ENCODE measurements at regions not wholly inside any gene's neighbourhood (a gene's known extent, or its start where the extent isn't known, plus 50 kb on each side); places are given as distances from the start of the nearest gene placed in this dataset.
"Not testable (repeated sequence)": the region's sequence is repeated elsewhere in the genome, so short reads cannot be mapped to it uniquely, and the experiment has no call there.

- Histone ChIP-seq H3K4me1 (ENCODE audit: control insufficient read depth, low read depth, low read length) (peaks cover 9% of the 10 kb centered on the region), H3K27me3 (ENCODE audit: control insufficient read depth, insufficient read depth, low read length) (no peaks in the 10 kb centered on the region), H3K27ac (ENCODE audit: low read length) (no peak overlapping the region), H3K4me3 (ENCODE audit: low read length) (no peak overlapping the region), H3K36me3 (ENCODE audit: control insufficient read depth, low read depth, low read length) (no peaks in the 10 kb centered on the region), H3K9ac (ENCODE audit: low read length) (no peak overlapping the region), H3K9me3 (ENCODE audit: control insufficient read depth, low read depth, low read length) (no peaks in the 10 kb centered on the region)
These were observed 138.4 kb downstream of the ELOVL4 start for GRCh38 chr6:79808921-79809320.

GRCh38 chr6:79806661-79807060 lies 140.7 kb downstream of the ELOVL4 start:
- H3K9me3 ChIP-seq (ENCODE audit: control insufficient read depth, low read depth, low read length); H3K4me3 ChIP-seq (ENCODE audit: low read length); H3K27ac ChIP-seq (ENCODE audit: low read length); H3K4me1 ChIP-seq (ENCODE audit: control insufficient read depth, low read depth, low read length); H3K27me3 ChIP-seq (ENCODE audit: control insufficient read depth, insufficient read depth, low read length); H3K36me3 ChIP-seq (ENCODE audit: control insufficient read depth, low read depth, low read length); H3K9ac ChIP-seq (ENCODE audit: low read length): not testable (repeated sequence)

GRCh38 chr6:79804732-79805131 lies 142.6 kb downstream of the ELOVL4 start:
- Histone ChIP-seq H3K4me1 (ENCODE audit: control insufficient read depth, low read depth, low read length) (peaks cover 1% of the 10 kb centered on the region), H3K36me3 (ENCODE audit: control insufficient read depth, low read depth, low read length) (no peaks in the 10 kb centered on the region), H3K9ac (ENCODE audit: low read length) (no peak overlapping the region), H3K27ac (ENCODE audit: low read length) (no peak overlapping the region), H3K27me3 (ENCODE audit: control insufficient read depth, insufficient read depth, low read length) (no peaks in the 10 kb centered on the region), H3K9me3 (ENCODE audit: control insufficient read depth, low read depth, low read length) (no peaks in the 10 kb centered on the region), H3K4me3 (ENCODE audit: low read length) (no peak overlapping the region)

GRCh38 chr6:79803917-79804316 lies 143.4 kb downstream of the ELOVL4 start:
- Histone ChIP-seq H3K27ac (ENCODE audit: low read length) (no peak overlapping the region), H3K36me3 (ENCODE audit: control insufficient read depth, low read depth, low read length) (no peaks in the 10 kb centered on the region), H3K4me1 (ENCODE audit: control insufficient read depth, low read depth, low read length) (no peaks in the 10 kb centered on the region), H3K9me3 (ENCODE audit: control insufficient read depth, low read depth, low read length) (no peaks in the 10 kb centered on the region), H3K27me3 (ENCODE audit: control insufficient read depth, insufficient read depth, low read length) (no peaks in the 10 kb centered on the region), H3K9ac (ENCODE audit: low read length) (no peak overlapping the region), H3K4me3 (ENCODE audit: low read length) (no peak overlapping the region)

GRCh38 chr6:79802657-79803300 lies 144.6 kb downstream of the ELOVL4 start:
- H3K4me3 ChIP-seq (ENCODE audit: low read length) = no peak overlapping the region
- H3K27ac ChIP-seq (ENCODE audit: low read length) = no peak overlapping the region
- H3K9ac ChIP-seq (ENCODE audit: low read length) = no peak overlapping the region
- H3K4me1 ChIP-seq (ENCODE audit: control insufficient read depth, low read depth, low read length) = no peaks in the 10 kb centered on the region
- H3K27me3 ChIP-seq (ENCODE audit: control insufficient read depth, insufficient read depth, low read length) = no peaks in the 10 kb centered on the region
- H3K36me3 ChIP-seq (ENCODE audit: control insufficient read depth, low read depth, low read length) = no peaks in the 10 kb centered on the region
- no peaks in the 10 kb centered on the region for H3K9me3 ChIP-seq (ENCODE audit: control insufficient read depth, low read depth, low read length)

- Histone ChIP-seq H3K27ac (ENCODE audit: low read length) (no peak overlapping the region), H3K9ac (ENCODE audit: low read length) (no peak overlapping the region), H3K4me3 (ENCODE audit: low read length) (no peak overlapping the region), H3K27me3 (ENCODE audit: control insufficient read depth, insufficient read depth, low read length) (no peaks in the 10 kb centered on the region), H3K4me1 (ENCODE audit: control insufficient read depth, low read depth, low read length) (no peaks in the 10 kb centered on the region), H3K36me3 (ENCODE audit: control insufficient read depth, low read depth, low read length) (no peaks in the 10 kb centered on the region), H3K9me3 (ENCODE audit: control insufficient read depth, low read depth, low read length) (no peaks in the 10 kb centered on the region)
These were observed 146.0 kb downstream of the ELOVL4 start for GRCh38 chr6:79801362-79801761.

- Histone ChIP-seq H3K4me3 (ENCODE audit: low read length) (no peak overlapping the region), H3K9ac (ENCODE audit: low read length) (no peak overlapping the region), H3K27ac (ENCODE audit: low read length) (no peak overlapping the region), H3K36me3 (ENCODE audit: control insufficient read depth, low read depth, low read length) (no peaks in the 10 kb centered on the region), H3K4me1 (ENCODE audit: control insufficient read depth, low read depth, low read length) (no peaks in the 10 kb centered on the region), H3K9me3 (ENCODE audit: control insufficient read depth, low read depth, low read length) (no peaks in the 10 kb centered on the region), H3K27me3 (ENCODE audit: control insufficient read depth, insufficient read depth, low read length) (no peaks in the 10 kb centered on the region)
These were observed 148.5 kb downstream of the ELOVL4 start for GRCh38 chr6:79798841-79799240.

GRCh38 chr6:79797912-79798311 lies 149.4 kb downstream of the ELOVL4 start:
- Histone ChIP-seq H3K27me3 (ENCODE audit: control insufficient read depth, insufficient read depth, low read length) (no peaks in the 10 kb centered on the region), H3K27ac (ENCODE audit: low read length) (no peak overlapping the region), H3K4me1 (ENCODE audit: control insufficient read depth, low read depth, low read length) (no peaks in the 10 kb centered on the region), H3K9me3 (ENCODE audit: control insufficient read depth, low read depth, low read length) (no peaks in the 10 kb centered on the region), H3K9ac (ENCODE audit: low read length) (no peak overlapping the region), H3K4me3 (ENCODE audit: low read length) (no peak overlapping the region), H3K36me3 (ENCODE audit: control insufficient read depth, low read depth, low read length) (no peaks in the 10 kb centered on the region)

- Histone ChIP-seq H3K9ac (ENCODE audit: low read length) (no peak overlapping the region), H3K27me3 (ENCODE audit: control insufficient read depth, insufficient read depth, low read length) (no peaks in the 10 kb centered on the region), H3K9me3 (ENCODE audit: control insufficient read depth, low read depth, low read length) (no peaks in the 10 kb centered on the region), H3K27ac (ENCODE audit: low read length) (no peak overlapping the region), H3K36me3 (ENCODE audit: control insufficient read depth, low read depth, low read length) (no peaks in the 10 kb centered on the region), H3K4me3 (ENCODE audit: low read length) (no peak overlapping the region), H3K4me1 (ENCODE audit: control insufficient read depth, low read depth, low read length) (no peaks in the 10 kb centered on the region)
These were observed 150.1 kb downstream of the ELOVL4 start for GRCh38 chr6:79797163-79797764.

- no peaks in the 10 kb centered on the region for H3K9me3 ChIP-seq (ENCODE audit: control insufficient read depth, low read depth, low read length)
- no peak overlapping the region for H3K27ac ChIP-seq (ENCODE audit: low read length)
- H3K27me3 ChIP-seq (ENCODE audit: control insufficient read depth, insufficient read depth, low read length) = no peaks in the 10 kb centered on the region
- H3K36me3 ChIP-seq (ENCODE audit: control insufficient read depth, low read depth, low read length) = no peaks in the 10 kb centered on the region
- no peaks in the 10 kb centered on the region for H3K4me1 ChIP-seq (ENCODE audit: control insufficient read depth, low read depth, low read length)
- no peak overlapping the region for H3K4me3 ChIP-seq (ENCODE audit: low read length)
- H3K9ac ChIP-seq (ENCODE audit: low read length) = no peak overlapping the region
These were observed 151.2 kb downstream of the ELOVL4 start for GRCh38 chr6:79796197-79796596.

GRCh38 chr6:79789896-79790295 lies 157.5 kb downstream of the ELOVL4 start:
- no peak overlapping the region for H3K27ac ChIP-seq (ENCODE audit: low read length)
- no peaks in the 10 kb centered on the region for H3K27me3 ChIP-seq (ENCODE audit: control insufficient read depth, insufficient read depth, low read length)
- H3K36me3 ChIP-seq (ENCODE audit: control insufficient read depth, low read depth, low read length) = no peaks in the 10 kb centered on the region
- no peaks in the 10 kb centered on the region for H3K4me1 ChIP-seq (ENCODE audit: control insufficient read depth, low read depth, low read length)
- no peaks in the 10 kb centered on the region for H3K9me3 ChIP-seq (ENCODE audit: control insufficient read depth, low read depth, low read length)
- H3K9ac ChIP-seq (ENCODE audit: low read length) = no peak overlapping the region
- H3K4me3 ChIP-seq (ENCODE audit: low read length) = no peak overlapping the region

GRCh38 chr6:79788756-79789155 lies 157.6 kb downstream of the SH3BGRL2 start:
- Histone ChIP-seq H3K9ac (ENCODE audit: low read length) (no peak overlapping the region), H3K9me3 (ENCODE audit: control insufficient read depth, low read depth, low read length) (no peaks in the 10 kb centered on the region), H3K4me3 (ENCODE audit: low read length) (no peak overlapping the region), H3K27me3 (ENCODE audit: control insufficient read depth, insufficient read depth, low read length) (no peaks in the 10 kb centered on the region), H3K36me3 (ENCODE audit: control insufficient read depth, low read depth, low read length) (no peaks in the 10 kb centered on the region), H3K4me1 (ENCODE audit: control insufficient read depth, low read depth, low read length) (no peaks in the 10 kb centered on the region), H3K27ac (ENCODE audit: low read length) (no peak overlapping the region)
